Medulla oblongata (tissue), 1 donor: ENCODE measurements at regions not wholly inside any gene's neighbourhood (a gene's known extent, or its start where the extent isn't known, plus 50 kb on each side); places are given as distances from the start of the nearest gene placed in this dataset.

Experiments used
- DNase-seq: peaks from one replicate; pipeline ENCODE4 v3.0.0-alpha.2; 2015; ENCODE audit errors: extremely low spot score

DNA sequence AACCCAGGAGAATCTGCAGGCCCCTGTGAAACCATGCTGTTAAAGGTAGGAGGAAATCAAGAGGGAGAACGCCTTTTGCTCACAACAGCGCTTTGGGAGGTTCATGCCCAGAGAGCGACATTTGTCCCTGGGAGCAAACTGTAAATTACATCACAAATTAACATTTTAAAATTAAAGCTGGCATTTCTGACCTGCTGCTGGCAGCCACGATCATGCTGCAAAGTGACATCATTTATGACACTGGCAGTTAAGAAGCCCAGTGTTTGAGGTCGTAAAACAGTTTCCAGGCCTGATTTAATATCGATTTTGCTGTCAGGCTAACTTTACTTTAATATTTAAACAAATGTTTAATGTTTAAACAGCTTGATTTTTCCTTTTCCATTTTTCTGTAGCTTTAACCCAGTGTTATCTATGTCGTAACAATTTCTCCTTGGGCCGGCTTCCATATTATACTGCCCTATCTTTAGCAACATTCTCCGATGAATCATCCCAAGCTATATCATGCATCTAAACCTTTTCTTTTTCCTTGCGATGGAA is 86.5 kb upstream of the NPVF start:
- DNase-seq: no peak

DNA sequence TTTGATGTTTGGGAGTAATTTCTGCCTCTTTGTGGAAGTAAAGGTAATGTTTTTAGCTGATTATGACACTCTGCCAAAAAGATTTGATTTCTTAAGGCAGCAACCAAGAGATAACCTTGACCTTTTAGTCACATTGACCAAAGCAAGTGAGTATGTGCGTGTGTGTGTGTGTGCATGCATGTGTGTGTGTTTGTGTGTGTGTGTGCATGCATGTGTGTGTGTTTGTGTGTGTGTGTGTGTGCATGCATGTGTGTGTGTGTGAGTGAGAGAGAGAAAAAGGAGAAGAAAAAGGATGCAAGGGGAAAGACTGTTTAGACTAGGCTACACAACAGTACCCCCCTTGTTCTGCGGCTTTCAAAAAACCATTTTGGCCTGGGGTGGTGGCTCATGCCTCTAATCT is 88.1 kb upstream of the NPVF start:
- no peak for DNase-seq

DNA sequence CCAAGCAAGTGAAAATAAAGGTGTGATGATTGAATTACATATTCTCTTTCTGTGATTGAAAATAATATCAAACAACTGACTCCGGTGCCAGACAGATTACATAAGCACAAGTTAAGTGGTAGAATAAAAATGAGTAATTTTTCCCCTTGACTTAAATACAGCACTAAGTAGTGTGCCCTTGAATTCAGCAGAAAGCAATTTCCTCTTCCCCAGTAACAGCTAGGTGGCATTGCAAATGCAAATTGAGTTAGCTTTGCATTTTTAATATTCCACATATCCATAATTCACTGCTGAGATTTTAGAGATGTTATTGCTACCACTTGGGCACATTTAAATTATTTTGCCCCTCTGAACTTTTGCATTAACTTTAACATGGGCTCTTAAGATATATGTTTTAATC is 89.8 kb upstream of the NPVF start:
- DNase-seq: no peak

DNA sequence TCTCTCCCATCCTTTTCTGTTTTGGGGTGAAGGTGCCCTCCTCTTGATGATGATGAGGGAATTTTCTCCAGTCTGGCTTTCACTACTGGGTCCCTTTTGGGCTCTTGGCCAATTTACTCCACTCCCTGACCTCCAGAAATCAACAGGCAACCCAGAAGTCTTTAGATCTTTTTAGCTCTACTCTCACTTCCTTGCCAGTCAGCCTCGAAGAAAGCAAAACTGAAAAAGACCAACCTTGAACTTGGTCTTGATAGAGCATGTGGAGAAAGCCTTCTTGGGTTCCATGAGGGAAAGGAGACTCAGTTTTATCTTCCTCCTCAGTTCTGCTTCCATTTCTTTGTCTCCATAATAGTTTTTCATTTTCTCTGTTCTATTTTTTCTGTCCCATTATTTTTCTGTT is 91.4 kb upstream of the NPVF start:
- DNase-seq: no peak

DNA sequence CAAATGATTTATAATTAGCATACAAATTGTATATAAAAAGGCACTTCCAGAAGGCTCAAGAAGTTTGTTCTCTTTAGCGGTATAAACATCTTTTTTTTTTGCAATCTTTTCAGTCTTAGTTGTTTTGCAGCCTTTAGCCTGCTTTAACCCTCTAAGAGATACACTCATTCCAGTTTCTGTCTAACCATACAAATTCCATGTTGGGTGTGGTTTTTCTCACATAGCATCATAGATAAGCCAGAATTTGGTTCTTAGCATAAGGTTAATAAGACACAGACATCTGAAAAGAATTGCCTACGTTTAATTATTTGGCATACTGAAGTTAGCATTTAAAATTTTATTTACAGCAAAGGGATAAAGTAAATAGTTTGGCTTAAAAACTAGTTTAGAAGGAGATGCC is 92.5 kb upstream of the NPVF start:
- no peak for DNase-seq

DNA sequence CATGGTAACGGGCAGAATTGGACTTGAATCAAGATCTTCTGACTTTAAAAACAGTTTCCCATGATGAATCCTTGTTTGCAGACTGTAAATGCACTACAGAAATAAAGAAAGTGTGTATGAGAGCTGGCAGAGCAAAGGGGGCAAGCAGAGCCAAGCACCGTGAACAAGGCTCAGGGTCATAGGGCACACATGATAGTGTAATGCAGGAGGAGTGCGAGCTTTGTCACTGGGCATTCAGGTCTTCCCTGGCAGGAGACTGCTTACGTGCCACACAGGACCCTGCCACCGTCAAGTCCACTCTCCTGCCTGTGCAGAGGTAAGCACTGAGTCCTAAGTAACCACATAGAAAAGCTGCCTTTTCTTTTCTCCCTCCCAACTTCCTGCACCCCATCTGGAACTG is 93.1 kb upstream of the NPVF start:
- DNase-seq: no peak

DNA sequence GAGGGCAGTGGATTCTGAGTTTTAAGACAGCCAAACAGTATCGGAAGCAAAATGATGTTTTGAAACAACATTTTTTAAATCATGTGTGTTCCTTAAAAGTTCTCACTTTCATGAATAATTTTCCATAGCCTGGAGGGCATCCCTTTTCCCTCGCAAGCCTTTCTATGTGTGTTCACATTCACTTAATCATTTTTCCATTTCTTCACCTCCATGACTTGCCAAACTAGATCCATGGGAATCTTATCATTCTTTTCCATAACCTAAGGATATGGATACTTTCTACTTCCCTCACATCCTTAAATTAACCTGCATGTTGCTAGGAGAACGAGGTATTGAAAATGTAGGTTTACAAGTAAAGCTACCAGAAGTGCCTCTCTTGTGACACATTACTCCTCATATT is 94.2 kb upstream of the NPVF start:
- no peak for DNase-seq

DNA sequence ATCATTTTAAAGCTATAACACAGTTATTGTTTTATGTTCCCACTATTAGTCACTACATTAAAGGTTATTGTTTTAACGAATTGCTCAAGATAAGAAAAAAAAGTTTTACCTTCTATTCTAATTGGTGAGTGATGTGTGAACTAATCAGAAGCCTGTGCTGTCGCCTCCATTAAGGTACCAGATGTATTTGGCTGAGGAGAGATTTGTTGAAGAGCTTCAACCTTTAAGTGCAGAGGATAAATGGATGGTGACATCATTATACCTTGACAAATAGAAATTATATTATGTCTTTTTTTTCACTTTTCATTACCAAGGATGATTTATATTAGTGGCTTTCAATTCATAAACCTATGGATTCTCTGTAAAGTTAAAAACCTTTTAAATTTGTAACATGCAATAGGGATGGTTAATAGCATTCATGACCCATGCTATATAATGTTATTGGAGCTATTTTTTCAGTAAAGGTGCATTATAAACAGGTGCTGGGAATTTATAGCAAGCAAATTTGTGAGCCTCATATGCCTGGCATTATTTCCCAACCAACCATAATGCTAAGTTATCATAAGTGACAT is 97.0 kb upstream of the NPVF start:
- DNase-seq: no peak

DNA sequence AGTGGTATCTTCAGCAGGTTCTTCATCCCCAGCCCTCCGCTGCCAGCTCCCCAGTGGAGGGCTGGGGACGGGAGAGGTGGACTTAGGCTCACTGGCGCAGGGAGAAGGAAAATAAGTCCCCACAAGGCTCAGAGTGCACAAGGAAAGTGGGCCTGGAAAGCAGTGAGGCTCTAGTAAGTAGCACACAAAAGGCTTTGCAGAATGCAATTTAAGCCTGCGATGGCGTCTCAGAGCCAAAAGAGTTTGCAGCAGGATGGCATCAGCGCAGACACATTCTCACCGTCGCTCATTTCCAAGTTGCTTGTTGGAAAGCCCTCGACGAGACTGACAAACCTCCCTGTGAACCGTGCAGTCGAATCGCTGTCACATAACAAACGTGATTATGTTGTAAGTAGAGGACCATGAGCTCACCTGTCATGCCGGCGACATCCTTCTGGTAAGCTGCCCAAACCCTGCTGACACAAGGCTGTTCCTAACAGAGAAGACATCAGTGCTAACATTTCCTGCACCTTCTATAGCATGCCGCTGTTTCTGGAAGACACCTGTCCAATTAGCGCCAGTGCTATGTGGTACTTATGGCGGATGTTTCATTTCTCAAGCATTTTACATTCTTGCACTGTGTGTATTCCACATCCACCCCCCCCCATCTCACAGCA is 98.3 kb upstream of the NPVF start:
- no peak for DNase-seq

DNA sequence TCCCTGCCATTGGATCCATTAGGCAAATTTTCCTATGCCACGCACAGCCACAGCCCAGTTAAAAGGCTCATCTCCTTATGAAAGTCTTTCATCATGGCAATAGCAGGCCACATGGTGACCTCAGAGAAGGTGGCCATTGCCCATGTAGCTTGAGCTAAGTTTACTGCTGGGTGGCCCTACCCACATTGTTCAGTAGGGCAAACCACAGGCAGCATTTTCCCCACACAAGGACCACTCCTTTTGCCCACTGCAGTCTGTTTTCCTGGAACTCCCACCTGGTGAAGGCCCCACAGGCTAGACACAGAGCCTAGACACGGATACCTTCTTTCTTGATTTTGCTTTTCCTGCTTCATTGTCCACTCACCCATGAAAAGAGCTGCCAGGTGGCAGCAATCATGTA is 101.5 kb upstream of the NPVF start:
- DNase-seq: no peak

DNA sequence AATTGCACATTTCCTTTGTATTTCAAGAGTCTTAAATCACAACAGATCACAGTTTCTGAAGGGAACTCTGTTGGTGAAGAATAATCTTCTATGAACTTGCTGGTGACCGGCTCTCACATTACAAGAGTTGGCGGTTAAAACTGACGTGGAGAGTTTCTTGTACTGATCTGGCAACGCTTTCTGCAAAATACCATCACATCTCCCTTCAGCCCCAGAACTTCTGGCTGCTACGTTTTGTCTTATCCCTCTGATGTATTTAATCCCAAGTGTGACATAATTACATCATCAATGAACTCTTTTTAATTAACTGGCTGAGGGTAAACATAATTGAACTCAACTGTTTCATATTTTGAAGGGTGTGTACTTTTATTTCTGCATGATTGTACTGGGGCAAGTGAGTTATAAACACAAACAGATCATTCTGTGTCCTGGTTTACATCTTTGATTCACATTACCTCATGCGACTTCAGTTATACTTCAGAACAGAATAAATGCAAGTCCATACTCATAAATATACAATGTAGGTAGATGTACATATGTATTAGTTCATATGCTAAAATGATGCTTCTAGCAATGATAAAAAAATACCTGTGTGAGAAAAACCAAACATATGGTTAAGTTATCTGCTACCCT is 105.1 kb upstream of the NPVF start:
- DNase-seq: no peak

DNA sequence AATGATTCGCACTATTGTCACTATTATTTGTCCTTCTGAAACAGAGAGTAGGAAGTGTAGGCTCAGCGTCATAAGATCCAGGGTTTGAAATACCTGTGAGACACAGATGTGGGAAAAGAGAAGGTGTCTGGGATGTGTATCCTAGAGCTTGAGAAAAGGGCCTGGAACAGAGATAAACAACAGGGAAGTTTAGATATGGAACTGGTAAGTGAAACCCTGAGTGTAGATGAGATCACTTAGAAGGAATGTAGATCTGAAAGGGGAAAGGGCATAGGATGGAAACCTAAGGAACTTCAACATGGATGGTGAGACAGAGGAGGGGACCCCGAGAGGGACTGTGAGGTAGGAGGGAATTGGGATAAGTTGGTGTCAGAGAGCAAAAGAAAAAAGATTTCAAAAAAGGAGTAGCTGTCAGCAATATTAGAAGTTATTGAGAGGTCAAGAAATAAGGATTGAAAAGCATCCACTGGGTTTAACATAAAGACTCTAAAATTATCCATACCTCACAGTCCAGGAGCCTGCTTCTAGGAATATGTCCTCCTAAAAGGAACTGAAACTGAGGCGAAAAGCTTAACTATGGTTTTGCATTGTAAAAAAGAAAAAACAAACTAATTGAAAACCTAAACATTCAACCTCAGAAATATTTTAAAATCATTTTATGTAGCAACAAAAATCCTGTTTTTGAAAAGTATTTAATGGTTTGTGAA is 119.2 kb upstream of the NPVF start:
- no peak for DNase-seq

DNA sequence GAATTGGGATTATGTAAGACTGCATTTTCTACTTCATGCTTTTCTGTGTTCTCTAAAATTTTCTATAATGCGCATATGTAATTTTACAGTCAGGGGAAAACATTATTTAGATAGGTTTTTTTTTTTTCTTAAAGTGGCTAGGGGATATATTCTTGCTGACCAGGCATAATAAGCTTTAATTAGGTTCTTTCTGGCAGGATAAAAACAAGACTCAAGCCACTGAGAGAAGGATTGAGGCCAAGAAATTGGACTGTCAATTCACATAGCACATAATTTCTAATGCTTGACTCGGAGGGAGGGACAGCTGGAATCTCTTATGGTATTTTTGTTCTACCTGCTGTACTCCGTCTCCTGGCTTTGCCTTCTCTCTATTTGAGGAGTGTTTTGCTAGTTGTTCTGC is 119.8 kb upstream of the NPVF start:
- no peak for DNase-seq

DNA sequence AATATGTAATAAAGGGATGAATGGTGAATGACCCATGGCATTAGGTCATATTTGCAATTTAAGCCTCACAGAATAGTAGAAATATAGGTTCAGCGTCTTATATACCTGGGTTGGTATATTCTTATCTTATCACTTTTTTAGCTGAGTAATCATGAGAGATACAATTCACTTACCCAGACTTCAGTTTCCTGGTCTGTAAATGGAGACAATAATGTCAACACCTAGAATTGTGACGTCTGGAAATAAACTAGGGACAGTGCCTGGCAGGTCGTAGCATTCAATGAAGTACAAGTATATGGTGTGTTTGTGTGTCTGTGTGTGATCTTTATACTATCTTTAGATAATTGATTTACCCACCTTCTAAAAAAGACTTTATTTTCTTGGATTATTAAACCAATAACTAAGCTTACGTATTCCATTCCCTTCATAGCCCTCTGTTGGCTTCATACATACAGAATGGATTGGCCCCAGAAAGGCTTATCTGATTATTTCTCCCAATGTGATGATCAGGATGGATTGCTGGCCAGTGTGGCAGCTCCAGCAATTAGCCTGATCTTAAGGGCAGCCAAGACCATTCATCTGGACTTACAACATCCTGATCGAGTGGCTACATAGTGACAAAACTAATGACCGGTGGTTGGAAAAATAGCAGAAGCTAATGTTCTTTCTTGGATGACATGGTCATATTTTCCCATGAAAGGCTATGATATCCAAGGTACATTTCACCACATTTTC is 121.2 kb upstream of the NPVF start:
- no peak for DNase-seq

DNA sequence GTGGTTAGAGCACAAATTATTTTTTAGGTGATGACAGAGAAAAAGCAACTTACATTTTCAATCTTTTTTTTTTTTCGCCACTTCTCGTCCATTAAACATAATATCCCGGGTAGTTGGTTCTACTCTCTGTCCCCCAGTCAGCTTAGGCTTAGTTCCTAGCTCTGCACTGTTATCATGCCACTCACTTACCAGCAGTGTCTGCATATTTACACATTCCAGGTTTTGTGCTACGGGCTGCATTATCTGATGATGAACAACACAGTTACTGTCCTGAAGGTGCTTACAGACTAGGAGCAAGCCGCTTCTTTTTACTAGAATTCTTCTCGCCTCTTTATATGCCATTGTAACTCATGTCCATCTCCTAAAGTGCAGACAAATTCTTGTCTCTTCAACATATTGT is 121.8 kb upstream of the NPVF start:
- DNase-seq: no peak

DNA sequence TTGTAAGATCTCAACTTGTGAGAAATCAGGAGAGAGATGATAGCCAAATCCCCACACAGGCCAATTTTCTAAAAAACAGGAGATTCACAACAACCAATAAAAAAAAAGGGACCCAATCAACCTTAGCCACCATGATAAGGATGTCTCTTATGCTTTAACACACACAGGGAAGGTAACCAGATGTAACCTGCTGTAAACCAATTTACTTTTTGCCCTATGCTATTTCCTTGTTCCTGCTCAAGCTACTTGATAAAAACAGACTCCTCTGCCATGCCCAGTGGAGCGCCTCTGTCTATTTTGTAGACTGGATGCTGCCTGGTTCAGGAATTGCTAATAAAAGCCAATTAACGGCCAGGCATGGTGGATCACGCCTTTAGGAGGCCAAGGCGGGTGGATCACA is 123.5 kb upstream of the NPVF start:
- DNase-seq: no peak

DNA sequence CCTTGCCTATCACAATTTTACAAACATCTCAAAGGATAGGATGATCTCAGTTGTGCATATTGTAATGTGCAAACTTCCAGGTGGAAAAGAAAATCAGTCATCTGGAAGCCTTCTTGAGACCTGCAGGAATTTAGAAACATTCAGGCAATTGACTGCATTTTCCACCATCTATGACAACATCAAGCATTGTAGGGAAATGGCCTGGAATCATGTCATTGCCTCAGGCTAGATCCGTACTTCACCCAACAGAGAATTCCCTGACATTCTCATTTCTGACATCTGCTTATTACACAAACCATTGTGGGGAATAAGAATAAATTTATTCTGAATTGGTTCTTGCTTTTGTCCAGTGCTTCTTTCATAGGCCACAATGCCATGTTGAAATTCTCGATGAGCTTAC is 124.9 kb upstream of the NPVF start:
- no peak for DNase-seq

DNA sequence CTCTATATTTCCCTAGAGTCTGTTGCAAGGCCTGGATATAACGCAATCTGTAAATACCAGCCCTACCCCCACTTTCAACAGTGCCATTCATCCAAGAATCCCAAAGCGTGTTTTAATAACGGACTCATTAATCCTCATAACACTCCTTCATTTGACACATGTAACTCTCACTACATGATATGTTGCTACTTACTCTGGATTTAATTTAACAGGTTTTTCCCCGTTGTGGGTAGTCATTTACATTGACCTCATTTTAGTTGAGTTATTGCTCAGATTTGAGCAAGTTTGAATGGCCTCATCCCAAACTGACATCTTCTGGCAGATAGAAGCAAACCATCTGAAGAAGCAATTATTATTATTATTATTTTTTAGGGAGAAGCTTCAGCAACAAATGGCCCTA is 125.4 kb upstream of the NPVF start:
- DNase-seq: no peak

DNA sequence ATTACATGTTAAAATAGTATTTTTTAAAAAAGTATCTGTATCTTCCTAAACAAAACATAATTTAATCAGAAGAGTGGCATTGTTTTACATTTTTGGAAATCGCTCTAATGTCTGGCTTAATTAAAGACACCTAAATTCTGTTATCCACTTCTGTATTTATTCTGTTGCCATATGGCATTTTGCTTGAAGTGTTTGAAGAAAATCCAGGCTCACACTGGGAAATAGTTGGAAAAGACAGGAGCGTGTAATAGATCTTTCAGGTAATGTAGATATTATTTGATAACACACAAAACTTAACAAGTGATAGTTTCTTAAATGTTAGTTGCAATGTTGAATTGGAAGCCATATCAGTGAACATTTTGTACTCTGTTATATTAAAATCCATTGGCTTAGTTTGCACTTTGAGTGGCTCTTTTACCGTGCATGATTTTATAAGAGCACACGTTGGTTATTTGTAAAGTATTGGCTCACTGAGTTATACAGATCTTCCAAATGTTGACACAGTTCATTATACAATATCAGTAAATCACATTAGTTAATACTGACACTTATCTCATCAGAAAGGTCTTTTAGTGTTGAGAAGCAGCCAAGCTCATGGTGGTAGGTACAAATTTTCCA is 128.4 kb upstream of the NPVF start:
- no peak for DNase-seq

DNA sequence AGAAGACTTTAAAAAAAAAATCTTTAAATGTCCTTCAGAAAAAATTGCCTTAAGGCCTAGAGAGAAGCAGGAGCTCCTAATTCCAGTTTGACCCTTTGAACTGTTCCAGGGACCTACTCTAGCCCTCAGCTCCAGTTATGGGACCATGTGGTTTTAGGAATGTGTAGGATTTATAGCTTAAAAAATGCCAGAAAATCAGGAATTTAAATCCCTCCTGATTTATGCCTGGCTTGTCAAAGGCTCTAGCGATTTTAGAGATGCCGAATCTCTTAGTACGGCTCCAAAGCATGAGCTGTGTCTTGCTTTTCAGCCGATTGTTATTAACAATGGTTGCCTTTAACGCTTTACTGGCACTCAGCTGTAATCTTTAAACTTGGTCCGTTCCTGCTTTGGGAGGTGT is 130.6 kb upstream of the NPVF start:
- peak; percentile 15 for DNase-seq

DNA sequence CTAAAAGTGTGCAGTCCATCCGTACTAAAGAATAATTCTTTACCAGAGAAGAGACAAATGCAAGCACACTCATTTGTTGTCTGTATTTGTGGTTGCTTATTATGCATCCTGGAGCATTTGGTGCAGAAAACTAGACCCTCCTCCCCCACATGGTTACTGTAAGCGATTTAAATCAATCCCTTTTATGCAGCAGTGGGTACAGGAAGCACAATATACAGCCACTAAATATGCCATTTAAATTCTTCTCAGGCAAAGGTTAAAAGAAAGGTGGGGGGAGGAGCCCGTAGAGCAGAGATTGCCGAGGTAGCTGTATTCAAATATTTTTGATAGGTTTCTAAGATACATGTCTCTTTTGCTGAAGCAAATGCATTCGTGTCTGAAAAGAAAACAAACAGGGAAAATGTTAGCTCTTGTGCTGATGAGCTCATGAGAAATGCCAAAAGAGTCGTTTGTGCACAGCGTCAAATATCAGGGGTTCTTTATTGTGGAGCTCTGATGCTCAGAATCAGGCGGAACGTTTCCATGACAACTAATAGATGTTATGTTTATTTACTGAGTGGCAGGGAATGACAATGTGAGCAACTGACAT is 131.3 kb upstream of the NPVF start:
- peak; percentile 85 for DNase-seq
